ENCODE measurements at regions not wholly inside any gene's neighbourhood (a gene's known extent, or its start where the extent isn't known, plus 50 kb on each side); places are given as distances from the start of the nearest gene placed in this dataset.
"Not testable (repeated sequence)": the region's sequence is repeated elsewhere in the genome, so short reads cannot be mapped to it uniquely, and the experiment has no call there.

DNA sequence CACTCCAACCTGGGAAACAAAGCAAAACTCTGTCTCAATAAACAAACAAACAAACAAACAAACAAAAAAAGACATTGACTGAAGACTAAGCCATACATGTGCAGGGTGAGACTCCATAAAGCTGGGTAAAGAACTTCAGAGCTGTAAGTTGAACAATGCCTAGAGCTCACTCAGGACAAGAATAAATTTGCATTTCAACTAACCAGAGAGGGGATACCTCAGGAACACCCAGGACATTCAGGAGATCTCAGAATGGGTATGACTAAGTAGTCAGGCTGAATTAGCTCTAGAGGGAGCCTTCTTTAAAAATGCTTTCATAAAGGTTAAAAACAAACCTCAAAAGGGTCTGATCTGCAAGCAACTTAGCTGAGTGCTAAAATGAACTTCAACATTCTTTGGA is 267.7 kb upstream of the DIO3 start:
- Histone ChIP-seq H3K27me3 (ENCODE audit: control insufficient read depth, insufficient read depth, low read length) (no peaks in the 10 kb centered on the region), H3K36me3 (ENCODE audit: control insufficient read depth, insufficient read depth, low read length) (no peaks in the 10 kb centered on the region), H3K4me3 (ENCODE audit: low read depth in 2 of 2, low read length in 2 of 2) (no peak overlapping the region), H3K27ac (ENCODE audit: low read length) (no peak overlapping the region), H3K9me3 (ENCODE audit: control insufficient read depth, insufficient read depth, low read depth, low read length) (no peaks in the 10 kb centered on the region), H3K4me1 (ENCODE audit: control insufficient read depth, insufficient read depth, low read length) (no peaks in the 10 kb centered on the region)
- DNase-seq (ENCODE audit: low read depth, low spot score) (no peak), ATAC-seq (no peak)
- in situ Hi-C loops (cut with HindIII; ENCODE audit: low pct_unique_long_range_greater_than_20kb, low sequenced_read_pairs) (no loop called here), intact Hi-C loops (cut with micrococcal nuclease; ENCODE audit: unreplicated experiment) (no loop called here)
- ChIA-PET POLR2A (no interaction called here), CTCF (no interaction called here)
- no peak for TF ChIP-seq SIN3A (IDR thresholded peaks at IDR 0.05; ENCODE audit: borderline replicate concordance, insufficient read depth, low read depth, low read length)
- TF ChIP-seq, protein P1, sequence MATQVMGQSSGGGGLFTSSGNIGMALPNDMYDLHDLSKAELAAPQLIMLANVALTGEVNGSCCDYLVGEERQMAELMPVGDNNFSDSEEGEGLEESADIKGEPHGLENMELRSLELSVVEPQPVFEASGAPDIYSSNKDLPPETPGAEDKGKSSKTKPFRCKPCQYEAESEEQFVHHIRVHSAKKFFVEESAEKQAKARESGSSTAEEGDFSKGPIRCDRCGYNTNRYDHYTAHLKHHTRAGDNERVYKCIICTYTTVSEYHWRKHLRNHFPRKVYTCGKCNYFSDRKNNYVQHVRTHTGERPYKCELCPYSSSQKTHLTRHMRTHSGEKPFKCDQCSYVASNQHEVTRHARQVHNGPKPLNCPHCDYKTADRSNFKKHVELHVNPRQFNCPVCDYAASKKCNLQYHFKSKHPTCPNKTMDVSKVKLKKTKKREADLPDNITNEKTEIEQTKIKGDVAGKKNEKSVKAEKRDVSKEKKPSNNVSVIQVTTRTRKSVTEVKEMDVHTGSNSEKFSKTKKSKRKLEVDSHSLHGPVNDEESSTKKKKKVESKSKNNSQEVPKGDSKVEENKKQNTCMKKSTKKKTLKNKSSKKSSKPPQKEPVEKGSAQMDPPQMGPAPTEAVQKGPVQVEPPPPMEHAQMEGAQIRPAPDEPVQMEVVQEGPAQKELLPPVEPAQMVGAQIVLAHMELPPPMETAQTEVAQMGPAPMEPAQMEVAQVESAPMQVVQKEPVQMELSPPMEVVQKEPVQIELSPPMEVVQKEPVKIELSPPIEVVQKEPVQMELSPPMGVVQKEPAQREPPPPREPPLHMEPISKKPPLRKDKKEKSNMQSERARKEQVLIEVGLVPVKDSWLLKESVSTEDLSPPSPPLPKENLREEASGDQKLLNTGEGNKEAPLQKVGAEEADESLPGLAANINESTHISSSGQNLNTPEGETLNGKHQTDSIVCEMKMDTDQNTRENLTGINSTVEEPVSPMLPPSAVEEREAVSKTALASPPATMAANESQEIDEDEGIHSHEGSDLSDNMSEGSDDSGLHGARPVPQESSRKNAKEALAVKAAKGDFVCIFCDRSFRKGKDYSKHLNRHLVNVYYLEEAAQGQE (IDR thresholded peaks at IDR 0.05; ENCODE audit: insufficient read depth in 1 of 2, low read depth in 2 of 2, low read length in 1 of 2) = no peak
- TF ChIP-seq POLR2AphosphoS5 (IDR thresholded peaks at IDR 0.05; ENCODE audit: low read depth, low read length) = no peak
- TF ChIP-seq TCF7L2 (IDR thresholded peaks at IDR 0.05; ENCODE audit: low read depth, low read length) = no peak
- no peak for TF ChIP-seq CTCF (IDR thresholded peaks at IDR 0.05)
- no TSS peak for BruUV-seq (replicated peaks)

- intact Hi-C loops (cut with micrococcal nuclease; ENCODE audit: unreplicated experiment) (no loop called here), in situ Hi-C loops (cut with HindIII; ENCODE audit: low pct_unique_long_range_greater_than_20kb, low sequenced_read_pairs) (no loop called here)
- no peak overlapping the region for H3K27ac ChIP-seq (ENCODE audit: low read length)
- H3K9me3 ChIP-seq (ENCODE audit: control insufficient read depth, insufficient read depth, low read depth, low read length) = no peaks in the 10 kb centered on the region
- no peak for TF ChIP-seq SIN3A (IDR thresholded peaks at IDR 0.05; ENCODE audit: borderline replicate concordance, insufficient read depth, low read depth, low read length)
- no TSS peak for BruUV-seq (replicated peaks)
- ChIA-PET POLR2A (no interaction called here), CTCF (no interaction called here)
- H3K4me3 ChIP-seq (ENCODE audit: low read depth in 2 of 2, low read length in 2 of 2) = no peak overlapping the region
- DNase-seq (ENCODE audit: low read depth, low spot score) (no peak), ATAC-seq (no peak)
- H3K4me1 ChIP-seq (ENCODE audit: control insufficient read depth, insufficient read depth, low read length) = no peaks in the 10 kb centered on the region
- no peaks in the 10 kb centered on the region for H3K27me3 ChIP-seq (ENCODE audit: control insufficient read depth, insufficient read depth, low read length)
- H3K36me3 ChIP-seq (ENCODE audit: control insufficient read depth, insufficient read depth, low read length) = no peaks in the 10 kb centered on the region
Observed at GRCh38 chr14:101294136-101294535, 267.2 kb upstream of the DIO3 start.

DNA sequence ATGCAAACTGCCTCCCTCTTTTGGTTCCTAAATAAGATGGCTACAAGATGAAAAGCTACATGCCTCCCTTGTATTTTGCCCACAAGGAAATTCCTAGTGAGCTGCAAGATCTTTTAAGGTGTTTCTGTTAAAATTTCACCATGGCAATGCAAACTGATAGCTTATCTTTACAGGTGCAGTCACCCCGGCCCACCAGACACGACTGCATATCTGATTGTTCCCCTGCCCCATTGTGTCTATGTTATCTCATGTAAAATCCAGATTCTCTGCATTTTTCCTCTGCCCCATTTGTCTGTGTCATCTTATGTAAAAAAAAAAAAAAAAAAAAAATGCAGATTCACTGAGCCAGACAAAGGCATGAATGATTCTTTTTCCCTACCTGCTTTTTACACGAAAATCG is 261.5 kb upstream of the DIO3 start:
- intact Hi-C loops (cut with micrococcal nuclease; ENCODE audit: unreplicated experiment); H3K27ac ChIP-seq (ENCODE audit: low read length); CTCF ChIA-PET; DNase-seq (ENCODE audit: low read depth, low spot score); POLR2A ChIA-PET; H3K4me3 ChIP-seq (ENCODE audit: low read depth in 2 of 2, low read length in 2 of 2); BruUV-seq (replicated peaks); H3K36me3 ChIP-seq (ENCODE audit: control insufficient read depth, insufficient read depth, low read length); ATAC-seq; in situ Hi-C loops (cut with HindIII; ENCODE audit: low pct_unique_long_range_greater_than_20kb, low sequenced_read_pairs); H3K4me1 ChIP-seq (ENCODE audit: control insufficient read depth, insufficient read depth, low read length); H3K9me3 ChIP-seq (ENCODE audit: control insufficient read depth, insufficient read depth, low read depth, low read length); H3K27me3 ChIP-seq (ENCODE audit: control insufficient read depth, insufficient read depth, low read length): not testable (repeated sequence)

Data from Panc1 (cell line).